GM23338 (cell line): ENCODE measurements at regions not wholly inside any gene's neighbourhood (a gene's known extent, or its start where the extent isn't known, plus 50 kb on each side); places are given as distances from the start of the nearest gene placed in this dataset.

ENCODE experiments used
- ATAC-seq: fragments of 200-7000 bp; cut with Tn5 transposase; 3 replicates; pipeline ENCODE4 v1.9.1; 2020
- DNase-seq: peaks from one replicate; pipeline ENCODE4 v3.0.0-alpha.2; 2015; ENCODE audit warnings: low spot score
- H2AFZ ChIP-seq: fragments of 200-600 bp; sonication (generic); 2 replicates; pipeline ENCODE4 v1.8.0; 2016; ENCODE audit warnings: antibody characterized with exemption, mild to moderate bottlenecking, moderate library complexity
- H3F3A ChIP-seq: fragments of 200-600 bp; sonication (generic); replicated peaks from 2 replicates; pipeline ENCODE4 v1.8.0; 2017; ENCODE audit warnings: antibody characterized with exemption, mixed run types, low read depth
- H3K27ac ChIP-seq: fragments of 200-600 bp; sonication (generic); 2 replicates; pipeline ENCODE4 v1.6.1; 2016; ENCODE audit warnings: low read depth
- H3K27me3 ChIP-seq: fragments of 200-600 bp; sonication (generic); 2 replicates; pipeline ENCODE4 v1.8.0; 2016; ENCODE audit warnings: mild to moderate bottlenecking, mixed run types, moderate library complexity; ENCODE audit not compliant: insufficient read depth
- H3K36me3 ChIP-seq: fragments of 200-600 bp; sonication (generic); 2 replicates; pipeline ENCODE4 v1.8.0; 2016; ENCODE audit warnings: mild to moderate bottlenecking; ENCODE audit not compliant: insufficient read depth
- H3K4me1 ChIP-seq: fragments of 200-600 bp; sonication (generic); 2 replicates; pipeline ENCODE4 v1.8.0; 2016; ENCODE audit warnings: mild to moderate bottlenecking, moderate library complexity; ENCODE audit not compliant: insufficient read depth
- H3K4me2 ChIP-seq: fragments of 200-600 bp; sonication (generic); 2 replicates; pipeline ENCODE4 v1.7.1; 2017; ENCODE audit warnings: mixed run types
- H3K4me3 ChIP-seq: fragments of 200-600 bp; sonication (generic); 2 replicates; pipeline ENCODE4 v1.6.1; 2016; ENCODE audit warnings: mixed run types
- H3K79me2 ChIP-seq: fragments of 200-600 bp; sonication (generic); replicated peaks from 2 replicates; pipeline ENCODE4 v1.8.0; 2017; ENCODE audit warnings: mild to moderate bottlenecking; ENCODE audit not compliant: insufficient read depth
- H3K9me2 ChIP-seq: fragments of 200-600 bp; sonication (generic); 2 replicates; pipeline ENCODE4 v1.8.0; 2017; ENCODE audit not compliant: insufficient read depth
- H4K20me1 ChIP-seq: fragments of 200-600 bp; sonication (generic); replicated peaks from 2 replicates; pipeline ENCODE4 v1.8.0; 2017; ENCODE audit warnings: mild to moderate bottlenecking; ENCODE audit not compliant: insufficient read depth
- H3K27ac Mint-ChIP-seq: 2 replicates; pipeline ENCODE4 v1.8.0; 2020; ENCODE audit warnings: inconsistent platforms, mild to moderate bottlenecking, moderate library complexity, mixed read lengths
- H3K27me3 Mint-ChIP-seq: 3 replicates; pipeline ENCODE4 v1.8.0; 2022; ENCODE audit warnings: low read depth, mild to moderate bottlenecking, moderate library complexity, mixed read lengths, inconsistent platforms; ENCODE audit not compliant: insufficient read depth, poor library complexity
- H3K36me3 Mint-ChIP-seq: 3 replicates; pipeline ENCODE4 v1.8.0; 2021; ENCODE audit warnings: low read depth, mild to moderate bottlenecking, inconsistent platforms, moderate library complexity, mixed read lengths
- H3K4me1 Mint-ChIP-seq: 3 replicates; pipeline ENCODE4 v1.8.0; 2020; ENCODE audit warnings: mild to moderate bottlenecking, inconsistent platforms, mixed read lengths
- H3K4me3 Mint-ChIP-seq: 3 replicates; pipeline ENCODE4 v1.8.0; 2021; ENCODE audit warnings: moderate library complexity, mild to moderate bottlenecking, inconsistent platforms, mixed read lengths
- H3K9me3 Mint-ChIP-seq: 3 replicates; pipeline ENCODE4 v1.8.0; 2020; ENCODE audit warnings: moderate library complexity, mild to moderate bottlenecking, inconsistent platforms, mixed read lengths
- CREB1 ChIP-seq: fragments of 250-450 bp; sonication (Bioruptor Pico); IDR thresholded peaks from 2 replicates; pipeline ENCODE4 v1.5.0; 2020; ENCODE audit warnings: low read depth, mild to moderate bottlenecking, moderate library complexity
- EZH2 ChIP-seq: fragments of 200-600 bp; sonication (generic); IDR thresholded peaks from one replicate; pipeline ENCODE4 v1.8.0; 2017; ENCODE audit warnings: antibody characterized with exemption, mild to moderate bottlenecking, low read depth; ENCODE audit not compliant: unreplicated experiment
- EZH2phosphoT487 ChIP-seq: fragments of 200-600 bp; sonication (generic); IDR thresholded peaks from one replicate; pipeline ENCODE4 v1.8.1; 2018; ENCODE audit warnings: antibody characterized with exemption; ENCODE audit not compliant: unreplicated experiment
- JUNB ChIP-seq: IDR thresholded peaks from one replicate; pipeline ENCODE4 v1.6.1; 2016; ENCODE audit warnings: antibody characterized with exemption; ENCODE audit not compliant: unreplicated experiment
- NANOG ChIP-seq: IDR thresholded peaks from 2 replicates; pipeline ENCODE4 v1.6.1; 2016; ENCODE audit warnings: antibody characterized with exemption, borderline replicate concordance
- POLR2AphosphoS5 ChIP-seq: IDR thresholded peaks from 2 replicates; pipeline ENCODE4 v1.6.1; 2016; ENCODE audit warnings: antibody characterized with exemption, low read depth
- STAT1 ChIP-seq: IDR thresholded peaks from one replicate; pipeline ENCODE4 v1.6.1; 2016; ENCODE audit warnings: antibody characterized with exemption; ENCODE audit not compliant: unreplicated experiment
- ZNF114 ChIP-seq: fragments of 250-450 bp; sonication (Bioruptor Pico); IDR thresholded peaks from 2 replicates; pipeline ENCODE4 v1.5.0; 2020; ENCODE audit warnings: mild to moderate bottlenecking, moderate library complexity
- ZNF331 ChIP-seq: fragments of 250-450 bp; sonication (Bioruptor Pico); IDR thresholded peaks from 2 replicates; pipeline ENCODE4 v1.5.0; 2020; ENCODE audit warnings: low read depth, mild to moderate bottlenecking, moderate library complexity
- TF ChIP-seq, protein P1 (sequence below): fragments of 250-450 bp; sonication (Bioruptor Pico); IDR thresholded peaks from 2 replicates; pipeline ENCODE4 v1.5.0; 2020; ENCODE audit warnings: mild to moderate bottlenecking, moderate library complexity
- TF ChIP-seq, protein P2 (sequence below): IDR thresholded peaks from one replicate; pipeline ENCODE4 v1.6.1; 2018; ENCODE audit warnings: antibody characterized with exemption; ENCODE audit not compliant: unreplicated experiment
- TF ChIP-seq, protein P3 (sequence below), 2 experiments: fragments of 200-600 bp in 1 of 2; sonication (generic) in 1 of 2; conservative IDR thresholded peaks; 2 replicates each; pipeline versions ENCODE4 v1.5.1 to v1.6.1; 2016 to 2017; ENCODE audit warnings: antibody characterized with exemption in 2 of 2, low read depth in 2 of 2, mild to moderate bottlenecking in 2 of 2, moderate library complexity in 1 of 2
- TF ChIP-seq, protein P4 (sequence below): IDR thresholded peaks from 2 replicates; pipeline ENCODE4 v1.6.1; 2016; ENCODE audit warnings: antibody characterized with exemption

DNA sequence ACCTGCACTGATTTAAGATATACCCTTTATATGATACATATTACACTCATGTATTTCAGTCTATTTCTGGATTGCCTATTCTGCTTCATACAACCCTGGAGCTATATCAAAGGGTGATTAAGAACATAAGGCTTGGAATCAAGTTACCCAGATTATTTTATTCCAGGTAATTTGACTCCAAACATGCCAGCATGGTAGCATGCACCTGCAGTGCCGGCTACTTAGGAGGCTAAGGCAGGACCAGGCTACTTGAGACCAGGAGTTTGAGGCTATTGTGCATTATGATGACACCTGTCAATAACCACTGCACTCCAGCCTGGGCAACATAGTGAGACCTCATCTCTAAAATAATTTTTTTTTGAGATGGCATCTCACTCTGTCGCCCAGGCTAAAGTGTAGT is 50.4 kb upstream of the NEO1 start:
- Histone ChIP-seq H2AFZ (no peak overlapping the region), H3K4me3 (no peak overlapping the region), H3K4me1 (no peaks in the 10 kb centered on the region), H3K9me2 (0 out of 2 replicates have a peak, but pooled peaks cover 11% of the 10 kb centered on the region), H3K27me3 (no peaks in the 10 kb centered on the region), H3K4me2 (no peak overlapping the region), H3K79me2 (no peaks in the 10 kb centered on the region), H3K27ac (no peak overlapping the region), H3K36me3 (no peaks in the 10 kb centered on the region), H4K20me1 (no peaks in the 10 kb centered on the region), H3F3A (no peaks in the 10 kb centered on the region)
- DNase-seq (no peak), ATAC-seq (no peak)
- Mint-ChIP-seq H3K9me3 (no peaks in the 10 kb centered on the region), H3K27ac (no peak overlapping the region), H3K27me3 (peaks cover 3% of the 10 kb centered on the region), H3K36me3 (no peaks in the 10 kb centered on the region), H3K4me1 (peaks cover 10% of the 10 kb centered on the region; the same call in 2 of the 3 replicates), H3K4me3 (no peak overlapping the region)
- TF ChIP-seq ZNF331 (CRISPR knock-in tag) (no peak), NANOG (no peak), STAT1 (no peak), EZH2phosphoT487 (no peak), POLR2AphosphoS5 (no peak), JUNB (no peak), EZH2 (no peak), ZNF114 (CRISPR knock-in tag) (no peak), CREB1 (CRISPR knock-in tag) (no peak)
- TF ChIP-seq, protein P1, sequence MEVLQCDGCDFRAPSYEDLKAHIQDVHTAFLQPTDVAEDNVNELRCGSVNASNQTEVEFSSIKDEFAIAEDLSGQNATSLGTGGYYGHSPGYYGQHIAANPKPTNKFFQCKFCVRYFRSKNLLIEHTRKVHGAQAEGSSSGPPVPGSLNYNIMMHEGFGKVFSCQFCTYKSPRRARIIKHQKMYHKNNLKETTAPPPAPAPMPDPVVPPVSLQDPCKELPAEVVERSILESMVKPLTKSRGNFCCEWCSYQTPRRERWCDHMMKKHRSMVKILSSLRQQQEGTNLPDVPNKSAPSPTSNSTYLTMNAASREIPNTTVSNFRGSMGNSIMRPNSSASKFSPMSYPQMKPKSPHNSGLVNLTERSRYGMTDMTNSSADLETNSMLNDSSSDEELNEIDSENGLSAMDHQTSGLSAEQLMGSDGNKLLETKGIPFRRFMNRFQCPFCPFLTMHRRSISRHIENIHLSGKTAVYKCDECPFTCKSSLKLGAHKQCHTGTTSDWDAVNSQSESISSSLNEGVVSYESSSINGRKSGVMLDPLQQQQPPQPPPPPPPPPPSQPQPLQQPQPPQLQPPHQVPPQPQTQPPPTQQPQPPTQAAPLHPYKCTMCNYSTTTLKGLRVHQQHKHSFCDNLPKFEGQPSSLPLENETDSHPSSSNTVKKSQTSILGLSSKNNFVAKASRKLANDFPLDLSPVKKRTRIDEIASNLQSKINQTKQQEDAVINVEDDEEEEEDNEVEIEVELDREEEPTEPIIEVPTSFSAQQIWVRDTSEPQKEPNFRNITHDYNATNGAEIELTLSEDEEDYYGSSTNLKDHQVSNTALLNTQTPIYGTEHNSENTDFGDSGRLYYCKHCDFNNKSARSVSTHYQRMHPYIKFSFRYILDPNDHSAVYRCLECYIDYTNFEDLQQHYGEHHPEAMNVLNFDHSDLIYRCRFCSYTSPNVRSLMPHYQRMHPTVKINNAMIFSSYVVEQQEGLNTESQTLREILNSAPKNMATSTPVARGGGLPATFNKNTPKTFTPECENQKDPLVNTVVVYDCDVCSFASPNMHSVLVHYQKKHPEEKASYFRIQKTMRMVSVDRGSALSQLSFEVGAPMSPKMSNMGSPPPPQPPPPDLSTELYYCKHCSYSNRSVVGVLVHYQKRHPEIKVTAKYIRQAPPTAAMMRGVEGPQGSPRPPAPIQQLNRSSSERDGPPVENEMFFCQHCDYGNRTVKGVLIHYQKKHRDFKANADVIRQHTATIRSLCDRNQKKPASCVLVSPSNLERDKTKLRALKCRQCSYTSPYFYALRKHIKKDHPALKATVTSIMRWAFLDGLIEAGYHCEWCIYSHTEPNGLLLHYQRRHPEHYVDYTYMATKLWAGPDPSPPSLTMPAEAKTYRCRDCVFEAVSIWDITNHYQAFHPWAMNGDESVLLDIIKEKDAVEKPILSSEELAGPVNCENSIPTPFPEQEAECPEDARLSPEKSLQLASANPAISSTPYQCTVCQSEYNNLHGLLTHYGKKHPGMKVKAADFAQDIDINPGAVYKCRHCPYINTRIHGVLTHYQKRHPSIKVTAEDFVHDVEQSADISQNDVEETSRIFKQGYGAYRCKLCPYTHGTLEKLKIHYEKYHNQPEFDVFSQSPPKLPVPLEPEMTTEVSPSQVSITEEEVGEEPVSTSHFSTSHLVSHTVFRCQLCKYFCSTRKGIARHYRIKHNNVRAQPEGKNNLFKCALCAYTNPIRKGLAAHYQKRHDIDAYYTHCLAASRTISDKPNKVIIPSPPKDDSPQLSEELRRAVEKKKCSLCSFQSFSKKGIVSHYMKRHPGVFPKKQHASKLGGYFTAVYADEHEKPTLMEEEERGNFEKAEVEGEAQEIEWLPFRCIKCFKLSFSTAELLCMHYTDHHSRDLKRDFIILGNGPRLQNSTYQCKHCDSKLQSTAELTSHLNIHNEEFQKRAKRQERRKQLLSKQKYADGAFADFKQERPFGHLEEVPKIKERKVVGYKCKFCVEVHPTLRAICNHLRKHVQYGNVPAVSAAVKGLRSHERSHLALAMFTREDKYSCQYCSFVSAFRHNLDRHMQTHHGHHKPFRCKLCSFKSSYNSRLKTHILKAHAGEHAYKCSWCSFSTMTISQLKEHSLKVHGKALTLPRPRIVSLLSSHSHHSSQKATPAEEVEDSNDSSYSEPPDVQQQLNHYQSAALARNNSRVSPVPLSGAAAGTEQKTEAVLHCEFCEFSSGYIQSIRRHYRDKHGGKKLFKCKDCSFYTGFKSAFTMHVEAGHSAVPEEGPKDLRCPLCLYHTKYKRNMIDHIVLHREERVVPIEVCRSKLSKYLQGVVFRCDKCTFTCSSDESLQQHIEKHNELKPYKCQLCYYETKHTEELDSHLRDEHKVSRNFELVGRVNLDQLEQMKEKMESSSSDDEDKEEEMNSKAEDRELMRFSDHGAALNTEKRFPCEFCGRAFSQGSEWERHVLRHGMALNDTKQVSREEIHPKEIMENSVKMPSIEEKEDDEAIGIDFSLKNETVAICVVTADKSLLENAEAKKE: no peak
- TF ChIP-seq, protein P2, sequence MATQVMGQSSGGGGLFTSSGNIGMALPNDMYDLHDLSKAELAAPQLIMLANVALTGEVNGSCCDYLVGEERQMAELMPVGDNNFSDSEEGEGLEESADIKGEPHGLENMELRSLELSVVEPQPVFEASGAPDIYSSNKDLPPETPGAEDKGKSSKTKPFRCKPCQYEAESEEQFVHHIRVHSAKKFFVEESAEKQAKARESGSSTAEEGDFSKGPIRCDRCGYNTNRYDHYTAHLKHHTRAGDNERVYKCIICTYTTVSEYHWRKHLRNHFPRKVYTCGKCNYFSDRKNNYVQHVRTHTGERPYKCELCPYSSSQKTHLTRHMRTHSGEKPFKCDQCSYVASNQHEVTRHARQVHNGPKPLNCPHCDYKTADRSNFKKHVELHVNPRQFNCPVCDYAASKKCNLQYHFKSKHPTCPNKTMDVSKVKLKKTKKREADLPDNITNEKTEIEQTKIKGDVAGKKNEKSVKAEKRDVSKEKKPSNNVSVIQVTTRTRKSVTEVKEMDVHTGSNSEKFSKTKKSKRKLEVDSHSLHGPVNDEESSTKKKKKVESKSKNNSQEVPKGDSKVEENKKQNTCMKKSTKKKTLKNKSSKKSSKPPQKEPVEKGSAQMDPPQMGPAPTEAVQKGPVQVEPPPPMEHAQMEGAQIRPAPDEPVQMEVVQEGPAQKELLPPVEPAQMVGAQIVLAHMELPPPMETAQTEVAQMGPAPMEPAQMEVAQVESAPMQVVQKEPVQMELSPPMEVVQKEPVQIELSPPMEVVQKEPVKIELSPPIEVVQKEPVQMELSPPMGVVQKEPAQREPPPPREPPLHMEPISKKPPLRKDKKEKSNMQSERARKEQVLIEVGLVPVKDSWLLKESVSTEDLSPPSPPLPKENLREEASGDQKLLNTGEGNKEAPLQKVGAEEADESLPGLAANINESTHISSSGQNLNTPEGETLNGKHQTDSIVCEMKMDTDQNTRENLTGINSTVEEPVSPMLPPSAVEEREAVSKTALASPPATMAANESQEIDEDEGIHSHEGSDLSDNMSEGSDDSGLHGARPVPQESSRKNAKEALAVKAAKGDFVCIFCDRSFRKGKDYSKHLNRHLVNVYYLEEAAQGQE: no peak
- TF ChIP-seq, protein P3, sequence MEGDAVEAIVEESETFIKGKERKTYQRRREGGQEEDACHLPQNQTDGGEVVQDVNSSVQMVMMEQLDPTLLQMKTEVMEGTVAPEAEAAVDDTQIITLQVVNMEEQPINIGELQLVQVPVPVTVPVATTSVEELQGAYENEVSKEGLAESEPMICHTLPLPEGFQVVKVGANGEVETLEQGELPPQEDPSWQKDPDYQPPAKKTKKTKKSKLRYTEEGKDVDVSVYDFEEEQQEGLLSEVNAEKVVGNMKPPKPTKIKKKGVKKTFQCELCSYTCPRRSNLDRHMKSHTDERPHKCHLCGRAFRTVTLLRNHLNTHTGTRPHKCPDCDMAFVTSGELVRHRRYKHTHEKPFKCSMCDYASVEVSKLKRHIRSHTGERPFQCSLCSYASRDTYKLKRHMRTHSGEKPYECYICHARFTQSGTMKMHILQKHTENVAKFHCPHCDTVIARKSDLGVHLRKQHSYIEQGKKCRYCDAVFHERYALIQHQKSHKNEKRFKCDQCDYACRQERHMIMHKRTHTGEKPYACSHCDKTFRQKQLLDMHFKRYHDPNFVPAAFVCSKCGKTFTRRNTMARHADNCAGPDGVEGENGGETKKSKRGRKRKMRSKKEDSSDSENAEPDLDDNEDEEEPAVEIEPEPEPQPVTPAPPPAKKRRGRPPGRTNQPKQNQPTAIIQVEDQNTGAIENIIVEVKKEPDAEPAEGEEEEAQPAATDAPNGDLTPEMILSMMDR (conservative IDR thresholded peaks at IDR 0.05; ENCODE audit: low read depth in 2 of 2): no peak
- TF ChIP-seq, protein P4, sequence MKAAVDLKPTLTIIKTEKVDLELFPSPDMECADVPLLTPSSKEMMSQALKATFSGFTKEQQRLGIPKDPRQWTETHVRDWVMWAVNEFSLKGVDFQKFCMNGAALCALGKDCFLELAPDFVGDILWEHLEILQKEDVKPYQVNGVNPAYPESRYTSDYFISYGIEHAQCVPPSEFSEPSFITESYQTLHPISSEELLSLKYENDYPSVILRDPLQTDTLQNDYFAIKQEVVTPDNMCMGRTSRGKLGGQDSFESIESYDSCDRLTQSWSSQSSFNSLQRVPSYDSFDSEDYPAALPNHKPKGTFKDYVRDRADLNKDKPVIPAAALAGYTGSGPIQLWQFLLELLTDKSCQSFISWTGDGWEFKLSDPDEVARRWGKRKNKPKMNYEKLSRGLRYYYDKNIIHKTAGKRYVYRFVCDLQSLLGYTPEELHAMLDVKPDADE: no peak
